Esophagus (tissue), 2 donors: ENCODE measurements at regions not wholly inside any gene's neighbourhood (a gene's known extent, or its start where the extent isn't known, plus 50 kb on each side); places are given as distances from the start of the nearest gene placed in this dataset.

ENCODE experiments used
- H3K27ac ChIP-seq, 2 donors: one replicate each; pipeline ENCODE4 v1.5.1; 2013; ENCODE audit warnings: low read depth in 2 of 2, mild to moderate bottlenecking in 2 of 2, inconsistent platforms in 1 of 2, low read length in 1 of 2, moderate library complexity in 1 of 2
- H3K27me3 ChIP-seq, 2 donors: one replicate each; pipeline ENCODE4 v1.6.1; 2013; ENCODE audit warnings: low read length in 2 of 2, control low read depth in 1 of 2, mild to moderate bottlenecking in 1 of 2; ENCODE audit not compliant: insufficient read depth in 2 of 2, control insufficient read depth in 1 of 2
- H3K36me3 ChIP-seq, 2 donors: one replicate each; pipeline ENCODE4 v1.6.1; 2013; ENCODE audit warnings: low read length in 1 of 2; ENCODE audit not compliant: control insufficient read depth in 2 of 2, insufficient read depth in 2 of 2
- H3K4me1 ChIP-seq, 2 donors: one replicate each; pipeline ENCODE4 v1.6.1; 2013; ENCODE audit warnings: low read length in 1 of 2; ENCODE audit not compliant: control insufficient read depth in 2 of 2, insufficient read depth in 2 of 2
- H3K4me3 ChIP-seq, 2 donors: one replicate each; pipeline ENCODE4 v1.5.1; 2013; ENCODE audit warnings: low read length in 2 of 2, mild to moderate bottlenecking in 2 of 2, low read depth in 1 of 2, moderate library complexity in 1 of 2
- H3K9me3 ChIP-seq, 2 donors: one replicate each; pipeline ENCODE4 v1.6.1; 2013; ENCODE audit warnings: mild to moderate bottlenecking in 2 of 2, low read depth in 1 of 2, low read length in 1 of 2, moderate library complexity in 1 of 2; ENCODE audit not compliant: control insufficient read depth in 2 of 2, insufficient read depth in 1 of 2
- WGBS, 2 donors: extraction: QIAGEN DNeasy Blood & Tissue Kit; methylation state at CpG; one replicate each; pipeline ENCODE4 v1.1.7; 2013; 5-methylcytosine and 5-hydroxymethylcytosine counted together
- donor health status: healthy with polysubstance abuse.
- donor health status: Bipolar disorder and iron deficiency.

GRCh38 chr9:135021393-135021789 lies 66.1 kb upstream of the OLFM1 start:
- no peak overlapping the region for H3K27ac ChIP-seq
- peaks cover 11 to 33% of the 10 kb centered on the region in 2 donors for H3K4me1 ChIP-seq
- H3K9me3 ChIP-seq = no peaks in the 10 kb centered on the region
- H3K4me3 ChIP-seq = no peak overlapping the region
- peaks cover 0 to 2% of the 10 kb centered on the region in 2 donors for H3K27me3 ChIP-seq
- no peaks in the 10 kb centered on the region for H3K36me3 ChIP-seq
- 79 to 85% methylated on average over 8 of the region's 8 CpGs for WGBS, 2 donors

- H3K9me3 ChIP-seq = no peaks in the 10 kb centered on the region
- H3K27me3 ChIP-seq = peaks cover 0 to 2% of the 10 kb centered on the region in 2 donors
- 70 to 77% methylated on average over 18 of the region's 18 CpGs for WGBS, 2 donors
- H3K36me3 ChIP-seq = no peaks in the 10 kb centered on the region
- H3K27ac ChIP-seq = no peak overlapping the region
- H3K4me1 ChIP-seq = peaks cover 11 to 33% of the 10 kb centered on the region in 2 donors
- H3K4me3 ChIP-seq = no peak overlapping the region
Observed at GRCh38 chr9:135022191-135022870, 65.1 kb upstream of the OLFM1 start.

GRCh38 chr9:135023088-135023785 lies 64.2 kb upstream of the OLFM1 start:
- peaks cover 0 to 3% of the 10 kb centered on the region in 2 donors for H3K9me3 ChIP-seq
- peak overlapping the region in 1 of 2 donors; percentile 22 for H3K27ac ChIP-seq
- no peak overlapping the region for H3K4me3 ChIP-seq
- H3K27me3 ChIP-seq = peaks cover 0 to 2% of the 10 kb centered on the region in 2 donors
- H3K36me3 ChIP-seq = no peaks in the 10 kb centered on the region
- WGBS, 2 donors = 42 to 53% methylated on average over 9 of the region's 9 CpGs
- H3K4me1 ChIP-seq = peaks cover 11 to 33% of the 10 kb centered on the region in 2 donors

- peak overlapping the region in 1 of 2 donors; percentile 22 for H3K27ac ChIP-seq
- H3K36me3 ChIP-seq = no peaks in the 10 kb centered on the region
- no peak overlapping the region for H3K4me3 ChIP-seq
- peaks cover 0 to 3% of the 10 kb centered on the region in 2 donors for H3K9me3 ChIP-seq
- WGBS, 2 donors = 68 to 71% methylated on average over 15 of the region's 15 CpGs
- peaks cover 0 to 2% of the 10 kb centered on the region in 2 donors for H3K27me3 ChIP-seq
- peaks cover 11 to 33% of the 10 kb centered on the region in 2 donors for H3K4me1 ChIP-seq
Observed at GRCh38 chr9:135023786-135024405, 63.6 kb upstream of the OLFM1 start.

GRCh38 chr9:135029463-135029862 lies 58.0 kb upstream of the OLFM1 start:
- Histone ChIP-seq H3K27me3 (no peaks in the 10 kb centered on the region), H3K4me1 (peaks cover 0 to 3% of the 10 kb centered on the region in 2 donors), H3K36me3 (no peaks in the 10 kb centered on the region), H3K27ac (no peak overlapping the region), H3K4me3 (no peak overlapping the region), H3K9me3 (peaks cover 3% of the 10 kb centered on the region in 2 donors)
- 74 to 79% methylated on average over 13 of the region's 13 CpGs for WGBS, 2 donors

- peaks cover 3% of the 10 kb centered on the region in 2 donors for H3K9me3 ChIP-seq
- 56 to 71% methylated on average over 19 of the region's 19 CpGs for WGBS, 2 donors
- H3K4me1 ChIP-seq = peaks cover 0 to 3% of the 10 kb centered on the region in 2 donors
- H3K27me3 ChIP-seq = no peaks in the 10 kb centered on the region
- H3K36me3 ChIP-seq = no peaks in the 10 kb centered on the region
- H3K4me3 ChIP-seq = no peak overlapping the region
- no peak overlapping the region for H3K27ac ChIP-seq
Observed at GRCh38 chr9:135029871-135030565, 57.5 kb upstream of the OLFM1 start.

- 43 to 48% methylated on average over 16 of the region's 16 CpGs for WGBS, 2 donors
- no peaks in the 10 kb centered on the region for H3K36me3 ChIP-seq
- H3K4me1 ChIP-seq = peaks cover 0 to 3% of the 10 kb centered on the region in 2 donors
- H3K4me3 ChIP-seq = no peak overlapping the region
- H3K27ac ChIP-seq = no peak overlapping the region
- H3K9me3 ChIP-seq = peaks cover 3% of the 10 kb centered on the region in 2 donors
- no peaks in the 10 kb centered on the region for H3K27me3 ChIP-seq
Observed at GRCh38 chr9:135030566-135031226, 56.8 kb upstream of the OLFM1 start.

- H3K9me3 ChIP-seq = peaks cover 3% of the 10 kb centered on the region in 2 donors
- 72 to 77% methylated on average over 13 of the region's 13 CpGs for WGBS, 2 donors
- no peaks in the 10 kb centered on the region for H3K36me3 ChIP-seq
- H3K27ac ChIP-seq = no peak overlapping the region
- no peak overlapping the region for H3K4me3 ChIP-seq
- H3K27me3 ChIP-seq = no peaks in the 10 kb centered on the region
- H3K4me1 ChIP-seq = peaks cover 0 to 3% of the 10 kb centered on the region in 2 donors
Observed at GRCh38 chr9:135032041-135032835, 55.2 kb upstream of the OLFM1 start.
